ENCODE measurements at regions not wholly inside any gene's neighbourhood (a gene's known extent, or its start where the extent isn't known, plus 50 kb on each side); places are given as distances from the start of the nearest gene placed in this dataset.

GRCh38 chr7:20276705-20277472 lies 53.8 kb upstream of the ITGB8 start:
- ATAC-seq (no peak), DNase-seq (ENCODE audit: low read depth, low spot score) (no peak)
- peak overlapping the region; percentile 38 for H2AFZ ChIP-seq (ENCODE audit: low read depth, low read length, poor library complexity, severe bottlenecking)
- H3K4me1 ChIP-seq (ENCODE audit: control insufficient read depth in 1 of 2, insufficient read depth in 2 of 2, low read length in 2 of 2) = no peaks in the 10 kb centered on the region
- no peaks in the 10 kb centered on the region for H4K20me1 ChIP-seq (ENCODE audit: insufficient read depth)
- intact Hi-C loops (cut with micrococcal nuclease) = no loop called here
- no TSS peak for BruUV-seq (replicated peaks)
- H3K79me2 ChIP-seq (ENCODE audit: insufficient read depth, low read length) = no peaks in the 10 kb centered on the region
- no peaks in the 10 kb centered on the region for H3K9me2 ChIP-seq (ENCODE audit: insufficient read depth)
- H3K27me3 ChIP-seq (ENCODE audit: insufficient read depth, low read length) = no peaks in the 10 kb centered on the region
- no peaks in the 10 kb centered on the region for H3K9me3 ChIP-seq (ENCODE audit: control insufficient read depth in 1 of 2, insufficient read depth in 1 of 2, low read depth in 1 of 2, low read length in 2 of 2)
- no peak overlapping the region for H3K4me3 ChIP-seq (replicated peaks in 1 of 2; ENCODE audit: low read depth in 1 of 2, low read length in 2 of 2)
- no peak overlapping the region for H3K27ac ChIP-seq (ENCODE audit: low read depth, low read length)
- H3K9ac ChIP-seq (ENCODE audit: low read length) = no peak overlapping the region
- ChIA-PET POLR2A (no interaction called here), CTCF (no interaction called here), RAD21 (ENCODE audit: low non-redundant PET in 1 of 2, low total read pairs in 2 of 2, uncharacterized antibody in 2 of 2, unreplicated experiment in 2 of 2) (no interaction called here)
- H3K4me2 ChIP-seq (ENCODE audit: low read length) = no peak overlapping the region
- no peak for TF ChIP-seq YY1 (IDR thresholded peaks at IDR 0.05; ENCODE audit: extremely low read depth, insufficient replicate concordance, low read depth, low read length)
- no peak for TF ChIP-seq SIN3A (IDR thresholded peaks at IDR 0.05; ENCODE audit: low read depth)
- TF ChIP-seq ZNF274 (IDR thresholded peaks at IDR 0.05; ENCODE audit: low read depth, low read length) = no peak
- TF ChIP-seq RAD21 (IDR thresholded peaks at IDR 0.05; ENCODE audit: low read depth) = no peak
- no peak for TF ChIP-seq CTCF (IDR thresholded peaks at IDR 0.05 in 2 of 3, conservative IDR thresholded peaks at IDR 0.05 in 1 of 3; ENCODE audit: borderline replicate concordance in 1 of 3, insufficient read depth in 1 of 3, low read depth in 2 of 3, low read length in 2 of 3)
- no peaks in the 10 kb centered on the region for H3K36me3 ChIP-seq (ENCODE audit: control insufficient read depth in 1 of 2, insufficient read depth in 2 of 2, low read length in 2 of 2)

DNA sequence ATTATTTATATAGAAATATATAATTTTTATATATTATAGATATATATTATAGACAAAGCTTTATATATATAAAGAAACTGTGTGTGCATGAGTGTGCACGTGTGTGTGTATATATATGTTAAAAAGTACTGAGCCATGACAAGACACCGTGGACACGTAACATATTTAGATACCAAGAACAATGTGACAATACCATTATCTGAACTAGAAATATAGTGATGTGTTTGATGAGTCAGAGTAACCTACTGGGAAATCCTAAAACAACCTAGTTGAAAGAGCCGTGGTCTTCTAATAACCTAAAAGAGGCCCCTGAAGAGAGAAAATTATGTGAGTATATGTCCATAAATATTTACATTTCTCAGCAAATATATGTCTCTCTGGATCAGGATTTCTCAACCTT lies 50.7 kb upstream of the ITGB8 start:
- no peak overlapping the region for H3K9ac ChIP-seq (ENCODE audit: low read length)
- H3K79me2 ChIP-seq (ENCODE audit: insufficient read depth, low read length) = no peaks in the 10 kb centered on the region
- ATAC-seq (no peak), DNase-seq (ENCODE audit: low read depth, low spot score) (no peak)
- H2AFZ ChIP-seq (ENCODE audit: low read depth, low read length, poor library complexity, severe bottlenecking) = peak overlapping the region; percentile 70
- TF ChIP-seq CTCF (IDR thresholded peaks at IDR 0.05 in 2 of 3, conservative IDR thresholded peaks at IDR 0.05 in 1 of 3; ENCODE audit: borderline replicate concordance in 1 of 3, insufficient read depth in 1 of 3, low read depth in 2 of 3, low read length in 2 of 3) (no peak), EZH2 (IDR thresholded peaks at IDR 0.05) (no peak), ZFX (IDR thresholded peaks at IDR 0.05) (no peak)
- H3K4me2 ChIP-seq (ENCODE audit: low read length) = no peak overlapping the region
- POLR2A ChIA-PET = no interaction called here
- no peaks in the 10 kb centered on the region for H3K27me3 ChIP-seq (ENCODE audit: insufficient read depth, low read length)
- H3K9me2 ChIP-seq (ENCODE audit: insufficient read depth) = no peaks in the 10 kb centered on the region
- CTCF ChIA-PET = no interaction called here
- no TSS peak for BruUV-seq (replicated peaks)
- RAD21 ChIA-PET (ENCODE audit: low non-redundant PET in 1 of 2, low total read pairs in 2 of 2, uncharacterized antibody in 2 of 2, unreplicated experiment in 2 of 2) = no interaction called here
- no peaks in the 10 kb centered on the region for H4K20me1 ChIP-seq (ENCODE audit: insufficient read depth)
- no peaks in the 10 kb centered on the region for H3K9me3 ChIP-seq (ENCODE audit: control insufficient read depth in 1 of 2, insufficient read depth in 1 of 2, low read depth in 1 of 2, low read length in 2 of 2)
- H3K27ac ChIP-seq (ENCODE audit: low read depth, low read length) = no peak overlapping the region
- H3K4me1 ChIP-seq (ENCODE audit: control insufficient read depth in 1 of 2, insufficient read depth in 2 of 2, low read length in 2 of 2) = no peaks in the 10 kb centered on the region
- no peaks in the 10 kb centered on the region for H3K36me3 ChIP-seq (ENCODE audit: control insufficient read depth in 1 of 2, insufficient read depth in 2 of 2, low read length in 2 of 2)
- H3K4me3 ChIP-seq (replicated peaks in 1 of 2; ENCODE audit: low read depth in 1 of 2, low read length in 2 of 2) = no peak overlapping the region
- intact Hi-C loops (cut with micrococcal nuclease) = no loop called here
